ENCODE measurements at regions not wholly inside any gene's neighbourhood (a gene's known extent, or its start where the extent isn't known, plus 50 kb on each side); places are given as distances from the start of the nearest gene placed in this dataset.

GRCh38 chr3:34239287-34239686, 440.9 kb downstream of the PDCD6IP start:
- no peak for DNase-seq
- TF ChIP-seq POLR2A (IDR thresholded peaks at IDR 0.05; ENCODE audit: low read length) = no peak
- no peak for TF ChIP-seq GATA1 (IDR thresholded peaks at IDR 0.05; ENCODE audit: low read depth, low read length)

GRCh38 chr3:34239875-34240274, 441.4 kb downstream of the PDCD6IP start:
- TF ChIP-seq POLR2A (IDR thresholded peaks at IDR 0.05; ENCODE audit: low read length) (no peak), GATA1 (IDR thresholded peaks at IDR 0.05; ENCODE audit: low read depth, low read length) (no peak)
- no peak for DNase-seq

GRCh38 chr3:34247401-34247800, 449.0 kb downstream of the PDCD6IP start:
- TF ChIP-seq GATA1 (IDR thresholded peaks at IDR 0.05; ENCODE audit: low read depth, low read length) = no peak
- no peak for TF ChIP-seq POLR2A (IDR thresholded peaks at IDR 0.05; ENCODE audit: low read length)
- no peak for DNase-seq

GRCh38 chr3:34248352-34248751, 449.9 kb downstream of the PDCD6IP start:
- DNase-seq = no peak
- TF ChIP-seq GATA1 (IDR thresholded peaks at IDR 0.05; ENCODE audit: low read depth, low read length) (no peak), POLR2A (IDR thresholded peaks at IDR 0.05; ENCODE audit: low read length) (no peak)

- TF ChIP-seq POLR2A (IDR thresholded peaks at IDR 0.05; ENCODE audit: low read length) = no peak
- no peak for TF ChIP-seq GATA1 (IDR thresholded peaks at IDR 0.05; ENCODE audit: low read depth, low read length)
- DNase-seq = no peak
These were observed 455.9 kb downstream of the PDCD6IP start for GRCh38 chr3:34254285-34254684.

- no peak for DNase-seq
- TF ChIP-seq GATA1 (IDR thresholded peaks at IDR 0.05; ENCODE audit: low read depth, low read length) (no peak), POLR2A (IDR thresholded peaks at IDR 0.05; ENCODE audit: low read length) (no peak)
These were observed 457.6 kb downstream of the PDCD6IP start for GRCh38 chr3:34256021-34256420.

- TF ChIP-seq GATA1 (IDR thresholded peaks at IDR 0.05; ENCODE audit: low read depth, low read length) = no peak
- no peak for TF ChIP-seq POLR2A (IDR thresholded peaks at IDR 0.05; ENCODE audit: low read length)
- DNase-seq = no peak
These were observed 458.4 kb downstream of the PDCD6IP start for GRCh38 chr3:34256791-34257190.

- no peak for DNase-seq
- TF ChIP-seq GATA1 (IDR thresholded peaks at IDR 0.05; ENCODE audit: low read depth, low read length) (no peak), POLR2A (IDR thresholded peaks at IDR 0.05; ENCODE audit: low read length) (no peak)
These were observed 460.0 kb downstream of the PDCD6IP start for GRCh38 chr3:34258271-34258998.

GRCh38 chr3:34260271-34261000, 462.0 kb downstream of the PDCD6IP start:
- DNase-seq = peak; percentile 35 to 54
- no peak for TF ChIP-seq GATA1 (IDR thresholded peaks at IDR 0.05; ENCODE audit: low read depth, low read length)
- no peak for TF ChIP-seq POLR2A (IDR thresholded peaks at IDR 0.05; ENCODE audit: low read length)

- no peak for DNase-seq
- TF ChIP-seq GATA1 (IDR thresholded peaks at IDR 0.05; ENCODE audit: low read depth, low read length) (no peak), POLR2A (IDR thresholded peaks at IDR 0.05; ENCODE audit: low read length) (no peak)
These were observed 462.6 kb downstream of the PDCD6IP start for GRCh38 chr3:34261001-34261385.

- TF ChIP-seq GATA1 (IDR thresholded peaks at IDR 0.05; ENCODE audit: low read depth, low read length) (no peak), POLR2A (IDR thresholded peaks at IDR 0.05; ENCODE audit: low read length) (no peak)
- no peak for DNase-seq
These were observed 464.7 kb downstream of the PDCD6IP start for GRCh38 chr3:34263101-34263621.

- DNase-seq = no peak
- TF ChIP-seq GATA1 (IDR thresholded peaks at IDR 0.05; ENCODE audit: low read depth, low read length) (no peak), POLR2A (IDR thresholded peaks at IDR 0.05; ENCODE audit: low read length) (no peak)
These were observed 466.1 kb downstream of the PDCD6IP start for GRCh38 chr3:34264337-34265041.

- TF ChIP-seq GATA1 (IDR thresholded peaks at IDR 0.05; ENCODE audit: low read depth, low read length) (no peak), POLR2A (IDR thresholded peaks at IDR 0.05; ENCODE audit: low read length) (no peak)
- no peak for DNase-seq
These were observed 468.7 kb downstream of the PDCD6IP start for GRCh38 chr3:34267088-34267487.
